Retinal pigment epithelial cell (primary cell): ENCODE measurements at regions not wholly inside any gene's neighbourhood (a gene's known extent, or its start where the extent isn't known, plus 50 kb on each side); places are given as distances from the start of the nearest gene placed in this dataset.

Experiments
- DNase-seq: peaks from one replicate; pipeline ENCODE4 v3.0.0-alpha.2; 2010; ENCODE audit warnings: low read depth
- H3K4me3 ChIP-seq: 2 replicates; pipeline ENCODE4 v1.5.1; 2011; ENCODE audit warnings: mild to moderate bottlenecking, low read length, control low read depth, moderate library complexity
- CTCF ChIP-seq: conservative IDR thresholded peaks from 2 replicates; pipeline ENCODE4 v1.5.1; 2011; ENCODE audit warnings: low read depth, low read length, control low read depth, inconsistent platforms

- no peak for TF ChIP-seq CTCF
- no peak for DNase-seq
Observed at GRCh38 chr2:2926858-2927175, 450.8 kb downstream of the EIPR1 start.

GRCh38 chr2:2926009-2926857 lies 451.4 kb downstream of the EIPR1 start:
- no peak overlapping the region for H3K4me3 ChIP-seq
- no peak for TF ChIP-seq CTCF
- DNase-seq: no peak

More at GRCh38 chr2:2926858-2927175, 450.8 kb downstream of the EIPR1 start:
- no peak overlapping the region for H3K4me3 ChIP-seq

- TF ChIP-seq CTCF: no peak
- DNase-seq: no peak
- H3K4me3 ChIP-seq: no peak overlapping the region
Observed at GRCh38 chr2:2922156-2922555, 455.5 kb downstream of the EIPR1 start.

- no peak for TF ChIP-seq CTCF
- no peak for DNase-seq
- H3K4me3 ChIP-seq: no peak overlapping the region
Observed at GRCh38 chr2:2921011-2921720, 456.5 kb downstream of the EIPR1 start.

- DNase-seq: no peak
- no peak overlapping the region for H3K4me3 ChIP-seq
- TF ChIP-seq CTCF: no peak
Observed at GRCh38 chr2:2919574-2920365, 457.8 kb downstream of the EIPR1 start.

- TF ChIP-seq CTCF: no peak
- no peak for DNase-seq
Observed at GRCh38 chr2:2919026-2919425, 458.6 kb downstream of the EIPR1 start.

More at GRCh38 chr2:2919026-2919425, 458.6 kb downstream of the EIPR1 start:
- no peak overlapping the region for H3K4me3 ChIP-seq
